ENCODE measurements at regions not wholly inside any gene's neighbourhood (a gene's known extent, or its start where the extent isn't known, plus 50 kb on each side); places are given as distances from the start of the nearest gene placed in this dataset.

GRCh38 chr14:86865934-86866333 lies 1127.0 kb downstream of the GALC start:
- DNase-seq: no peak

- DNase-seq: no peak
Measured at GRCh38 chr14:86858591-86858990, 1134.4 kb downstream of the GALC start.

- DNase-seq: no peak
Measured at GRCh38 chr14:86858031-86858430, 1135.0 kb downstream of the GALC start.

GRCh38 chr14:86852530-86852929 lies 1140.5 kb downstream of the GALC start:
- DNase-seq: no peak

GRCh38 chr14:86847140-86847539 lies 1145.8 kb downstream of the GALC start:
- no peak for DNase-seq

GRCh38 chr14:86838363-86838762 lies 1154.6 kb downstream of the GALC start:
- peak; percentile 5 for DNase-seq

GRCh38 chr14:86826661-86827060 lies 1166.3 kb downstream of the GALC start:
- no peak for DNase-seq

GRCh38 chr14:86824167-86824566 lies 1168.8 kb downstream of the GALC start:
- no peak for DNase-seq

- DNase-seq: no peak
Measured at GRCh38 chr14:86823581-86823980, 1169.4 kb downstream of the GALC start.

- DNase-seq: no peak
Measured at GRCh38 chr14:86815341-86815740, 1177.6 kb downstream of the GALC start.

GRCh38 chr14:86802726-86803125 lies 1190.3 kb downstream of the GALC start:
- DNase-seq: no peak

GRCh38 chr14:86799244-86799647 lies 1193.7 kb downstream of the GALC start:
- DNase-seq: no peak

GRCh38 chr14:86798330-86798729 lies 1194.7 kb downstream of the GALC start:
- DNase-seq: no peak

GRCh38 chr14:86797075-86797351 lies 1196.0 kb downstream of the GALC start:
- DNase-seq: no peak

GRCh38 chr14:86796221-86797074 lies 1196.5 kb downstream of the GALC start:
- DNase-seq: no peak

GRCh38 chr14:86794689-86795088 lies 1198.3 kb downstream of the GALC start:
- no peak for DNase-seq

GRCh38 chr14:86790408-86791364 lies 1202.3 kb downstream of the GALC start:
- no peak for DNase-seq

- no peak for DNase-seq
Measured at GRCh38 chr14:86788224-86788623, 1204.8 kb downstream of the GALC start.

- DNase-seq: no peak
Measured at GRCh38 chr14:86787717-86788116, 1205.3 kb downstream of the GALC start.

GRCh38 chr14:86782092-86782580 lies 1210.8 kb downstream of the GALC start:
- no peak for DNase-seq

GRCh38 chr14:86780876-86781510 lies 1212.0 kb downstream of the GALC start:
- DNase-seq: no peak

GRCh38 chr14:86780461-86780860 lies 1212.5 kb downstream of the GALC start:
- no peak for DNase-seq

GRCh38 chr14:86779416-86779815 lies 1213.6 kb downstream of the GALC start:
- DNase-seq: no peak

Measured in CD4-positive, alpha-beta T cell treated with Interleukin-12 subunit alpha and Interleukin-12 subunit beta, for 1 hour (primary cell).